Hepatocyte (in vitro differentiated cells): ENCODE measurements at regions not wholly inside any gene's neighbourhood (a gene's known extent, or its start where the extent isn't known, plus 50 kb on each side); places are given as distances from the start of the nearest gene placed in this dataset.

Source experiments
- CTCF ChIP-seq: fragments of 200-600 bp; sonication (generic); IDR thresholded peaks from 2 replicates; pipeline ENCODE4 v1.5.1; 2016; ENCODE audit warnings: antibody characterized with exemption, mild to moderate bottlenecking; ENCODE audit not compliant: poor library complexity
- EZH2 ChIP-seq: fragments of 200-600 bp; sonication (generic); IDR thresholded peaks from 2 replicates; pipeline ENCODE4 v1.6.1; 2016; ENCODE audit warnings: antibody characterized with exemption, mild to moderate bottlenecking, borderline replicate concordance

GRCh38 chr11:97110376-97110775 is 720.6 kb downstream of the JRKL start:
- TF ChIP-seq CTCF (no peak), EZH2 (no peak)
